ENCODE measurements at regions not wholly inside any gene's neighbourhood (a gene's known extent, or its start where the extent isn't known, plus 50 kb on each side); places are given as distances from the start of the nearest gene placed in this dataset.
"Not testable (repeated sequence)": the region's sequence is repeated elsewhere in the genome, so short reads cannot be mapped to it uniquely, and the experiment has no call there.

- in situ Hi-C loops (cut with HindIII; ENCODE audit: low pct_unique_long_range_greater_than_20kb, low sequenced_read_pairs), result no loop called here
- no peak for DNase-seq (ENCODE audit: low read depth, low spot score)
These were observed 150.8 kb upstream of the ARX start for GRCh38 chrX:25166546-25166945.

- in situ Hi-C loops (cut with HindIII; ENCODE audit: low pct_unique_long_range_greater_than_20kb, low sequenced_read_pairs), result no loop called here
- DNase-seq (ENCODE audit: low read depth, low spot score), result no peak
These were observed 150.4 kb upstream of the ARX start for GRCh38 chrX:25166145-25166544.

- in situ Hi-C loops (cut with HindIII; ENCODE audit: low pct_unique_long_range_greater_than_20kb, low sequenced_read_pairs), result no loop called here
These were observed 142.9 kb upstream of the ARX start for GRCh38 chrX:25158635-25159034.

GRCh38 chrX:25156832-25157231 lies 141.1 kb upstream of the ARX start:
- in situ Hi-C loops (cut with HindIII; ENCODE audit: low pct_unique_long_range_greater_than_20kb, low sequenced_read_pairs), result no loop called here

More at GRCh38 chrX:25158635-25159034, 142.9 kb upstream of the ARX start:
- no peak for DNase-seq (ENCODE audit: low read depth, low spot score)

GRCh38 chrX:25156323-25156722 lies 140.6 kb upstream of the ARX start:
- in situ Hi-C loops (cut with HindIII; ENCODE audit: low pct_unique_long_range_greater_than_20kb, low sequenced_read_pairs), result no loop called here

More at GRCh38 chrX:25156832-25157231, 141.1 kb upstream of the ARX start:
- no peak for DNase-seq (ENCODE audit: low read depth, low spot score)

GRCh38 chrX:25154168-25154567 lies 138.4 kb upstream of the ARX start:
- in situ Hi-C loops (cut with HindIII; ENCODE audit: low pct_unique_long_range_greater_than_20kb, low sequenced_read_pairs), result no loop called here
- DNase-seq (ENCODE audit: low read depth, low spot score), result no peak

More at GRCh38 chrX:25156323-25156722, 140.6 kb upstream of the ARX start:
- no peak for DNase-seq (ENCODE audit: low read depth, low spot score)

- DNase-seq (ENCODE audit: low read depth, low spot score), result no peak
- in situ Hi-C loops (cut with HindIII; ENCODE audit: low pct_unique_long_range_greater_than_20kb, low sequenced_read_pairs), result no loop called here
These were observed 136.0 kb upstream of the ARX start for GRCh38 chrX:25151749-25152148.

- peak; percentile 42 for DNase-seq (ENCODE audit: low read depth, low spot score)
- in situ Hi-C loops (cut with HindIII; ENCODE audit: low pct_unique_long_range_greater_than_20kb, low sequenced_read_pairs), result no loop called here
These were observed 128.5 kb upstream of the ARX start for GRCh38 chrX:25144043-25144940.

GRCh38 chrX:25143596-25143995 lies 127.8 kb upstream of the ARX start:
- no peak for DNase-seq (ENCODE audit: low read depth, low spot score)
- in situ Hi-C loops (cut with HindIII; ENCODE audit: low pct_unique_long_range_greater_than_20kb, low sequenced_read_pairs), result no loop called here

GRCh38 chrX:25141684-25142083 lies 125.9 kb upstream of the ARX start:
- in situ Hi-C loops (cut with HindIII; ENCODE audit: low pct_unique_long_range_greater_than_20kb, low sequenced_read_pairs), result no loop called here
- no peak for DNase-seq (ENCODE audit: low read depth, low spot score)

- in situ Hi-C loops (cut with HindIII; ENCODE audit: low pct_unique_long_range_greater_than_20kb, low sequenced_read_pairs), result no loop called here
- DNase-seq (ENCODE audit: low read depth, low spot score), result peak; percentile 21
These were observed 115.3 kb upstream of the ARX start for GRCh38 chrX:25131055-25131454.

- in situ Hi-C loops (cut with HindIII; ENCODE audit: low pct_unique_long_range_greater_than_20kb, low sequenced_read_pairs), result no loop called here
- no peak for DNase-seq (ENCODE audit: low read depth, low spot score)
These were observed 114.9 kb upstream of the ARX start for GRCh38 chrX:25130619-25131018.

GRCh38 chrX:25125483-25125882 lies 109.7 kb upstream of the ARX start:
- in situ Hi-C loops (cut with HindIII; ENCODE audit: low pct_unique_long_range_greater_than_20kb, low sequenced_read_pairs), result no loop called here
- DNase-seq (ENCODE audit: low read depth, low spot score), result no peak

GRCh38 chrX:25124391-25124790 lies 108.6 kb upstream of the ARX start:
- in situ Hi-C loops (cut with HindIII; ENCODE audit: low pct_unique_long_range_greater_than_20kb, low sequenced_read_pairs), result no loop called here
- no peak for DNase-seq (ENCODE audit: low read depth, low spot score)

- in situ Hi-C loops (cut with HindIII; ENCODE audit: low pct_unique_long_range_greater_than_20kb, low sequenced_read_pairs), result no loop called here
- DNase-seq (ENCODE audit: low read depth, low spot score), result no peak
These were observed 96.4 kb upstream of the ARX start for GRCh38 chrX:25112156-25112555.

- in situ Hi-C loops (cut with HindIII; ENCODE audit: low pct_unique_long_range_greater_than_20kb, low sequenced_read_pairs), result no loop called here
- DNase-seq (ENCODE audit: low read depth, low spot score), result no peak
These were observed 92.7 kb upstream of the ARX start for GRCh38 chrX:25108481-25108880.

- in situ Hi-C loops (cut with HindIII; ENCODE audit: low pct_unique_long_range_greater_than_20kb, low sequenced_read_pairs), result no loop called here
- DNase-seq (ENCODE audit: low read depth, low spot score), result no peak
These were observed 89.5 kb upstream of the ARX start for GRCh38 chrX:25105221-25105620.

GRCh38 chrX:25096522-25097045 lies 80.8 kb upstream of the ARX start:
- no peak for DNase-seq (ENCODE audit: low read depth, low spot score)
- in situ Hi-C loops (cut with HindIII; ENCODE audit: low pct_unique_long_range_greater_than_20kb, low sequenced_read_pairs), result no loop called here

GRCh38 chrX:25091152-25091551 lies 75.4 kb upstream of the ARX start:
- in situ Hi-C loops (cut with HindIII; ENCODE audit: low pct_unique_long_range_greater_than_20kb, low sequenced_read_pairs); DNase-seq (ENCODE audit: low read depth, low spot score): not testable (repeated sequence)

Data from SK-MEL-5 (cell line).